Lower leg skin (tissue), 3 donors: ENCODE measurements at regions not wholly inside any gene's neighbourhood (a gene's known extent, or its start where the extent isn't known, plus 50 kb on each side); places are given as distances from the start of the nearest gene placed in this dataset.

Experiments used
- POLR2A ChIP-seq, 2 donors: fragments of 450-650 bp; IDR thresholded peaks; one replicate each; pipeline ENCODE4 v1.6.1; 2016 to 2017; ENCODE audit warnings: antibody characterized with exemption in 2 of 2, mild to moderate bottlenecking in 1 of 2, moderate library complexity in 1 of 2
- TF ChIP-seq, protein P1 (sequence below), 3 donors: fragments of 450-650 bp; IDR thresholded peaks; one replicate each; pipeline ENCODE4 v1.5.1; 2016; ENCODE audit warnings: antibody characterized with exemption in 3 of 3, mild to moderate bottlenecking in 3 of 3, moderate library complexity in 2 of 3

DNA sequence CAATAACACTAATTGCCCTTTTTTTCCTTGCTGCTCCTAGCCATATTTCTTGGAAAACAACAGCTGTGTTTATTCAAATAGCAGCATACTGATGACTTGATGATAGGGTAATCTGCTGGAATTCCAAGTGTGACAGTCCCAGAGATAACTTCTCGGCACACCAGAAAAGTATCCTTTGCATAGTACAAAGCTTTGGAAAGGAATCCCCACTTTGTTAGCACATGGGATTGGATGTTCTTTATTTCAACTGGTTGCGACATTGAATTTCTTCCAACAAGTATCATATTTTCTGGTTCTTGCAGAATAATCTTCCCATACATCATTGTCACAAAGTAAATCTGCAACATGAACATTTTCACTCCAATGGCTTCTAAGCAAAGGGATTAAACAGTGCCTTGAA lies 445.8 kb upstream of the ACVR2A start:
- TF ChIP-seq, protein P1, sequence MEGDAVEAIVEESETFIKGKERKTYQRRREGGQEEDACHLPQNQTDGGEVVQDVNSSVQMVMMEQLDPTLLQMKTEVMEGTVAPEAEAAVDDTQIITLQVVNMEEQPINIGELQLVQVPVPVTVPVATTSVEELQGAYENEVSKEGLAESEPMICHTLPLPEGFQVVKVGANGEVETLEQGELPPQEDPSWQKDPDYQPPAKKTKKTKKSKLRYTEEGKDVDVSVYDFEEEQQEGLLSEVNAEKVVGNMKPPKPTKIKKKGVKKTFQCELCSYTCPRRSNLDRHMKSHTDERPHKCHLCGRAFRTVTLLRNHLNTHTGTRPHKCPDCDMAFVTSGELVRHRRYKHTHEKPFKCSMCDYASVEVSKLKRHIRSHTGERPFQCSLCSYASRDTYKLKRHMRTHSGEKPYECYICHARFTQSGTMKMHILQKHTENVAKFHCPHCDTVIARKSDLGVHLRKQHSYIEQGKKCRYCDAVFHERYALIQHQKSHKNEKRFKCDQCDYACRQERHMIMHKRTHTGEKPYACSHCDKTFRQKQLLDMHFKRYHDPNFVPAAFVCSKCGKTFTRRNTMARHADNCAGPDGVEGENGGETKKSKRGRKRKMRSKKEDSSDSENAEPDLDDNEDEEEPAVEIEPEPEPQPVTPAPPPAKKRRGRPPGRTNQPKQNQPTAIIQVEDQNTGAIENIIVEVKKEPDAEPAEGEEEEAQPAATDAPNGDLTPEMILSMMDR (IDR thresholded peaks at IDR 0.05): no peak
- TF ChIP-seq POLR2A (IDR thresholded peaks at IDR 0.05): no peak
